Kidney capillary endothelial cell (primary cell): ENCODE measurements at regions not wholly inside any gene's neighbourhood (a gene's known extent, or its start where the extent isn't known, plus 50 kb on each side); places are given as distances from the start of the nearest gene placed in this dataset.

Experiments used
- DNase-seq: peaks from one replicate; pipeline ENCODE4 v3.0.0-alpha.2; 2018; ENCODE audit warnings: low spot score

DNA sequence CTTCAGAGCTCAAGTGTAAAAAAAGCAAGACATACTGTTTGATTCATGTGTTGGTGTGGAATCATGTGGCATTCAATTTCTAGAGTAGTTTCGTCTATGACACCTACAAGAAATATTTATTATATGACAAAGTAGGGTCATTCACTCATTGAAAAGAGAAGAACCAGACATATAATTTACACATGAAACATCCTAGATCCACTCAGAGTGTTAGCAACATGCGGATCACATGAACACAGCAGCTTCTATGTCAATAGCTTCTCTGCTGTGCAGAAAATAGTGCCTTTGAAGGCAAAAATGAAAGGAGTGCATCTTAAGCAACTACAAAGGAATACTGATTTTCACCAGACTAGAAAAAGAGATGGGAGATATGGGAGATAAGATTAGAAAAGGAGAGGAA, 569.8 kb downstream of the RPS29 start:
- no peak for DNase-seq

DNA sequence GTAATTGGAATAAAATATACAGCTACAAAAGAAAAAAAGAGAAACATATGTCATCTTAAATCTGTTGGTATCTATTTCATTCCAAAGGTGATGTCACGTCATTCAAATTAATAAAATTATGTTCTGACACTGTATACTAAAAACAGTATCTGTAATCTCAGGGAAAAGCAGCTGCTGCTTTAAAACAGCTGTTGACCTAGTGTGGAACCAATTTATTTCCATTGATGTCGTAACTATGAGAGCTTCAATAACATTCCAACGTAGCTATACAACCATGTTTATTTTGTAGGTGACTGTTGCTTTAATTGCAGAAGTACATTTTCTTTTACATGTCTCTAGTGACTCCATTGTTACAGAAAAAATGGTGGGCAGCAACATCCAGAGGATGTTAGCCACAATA, 571.7 kb downstream of the RPS29 start:
- DNase-seq, result no peak

DNA sequence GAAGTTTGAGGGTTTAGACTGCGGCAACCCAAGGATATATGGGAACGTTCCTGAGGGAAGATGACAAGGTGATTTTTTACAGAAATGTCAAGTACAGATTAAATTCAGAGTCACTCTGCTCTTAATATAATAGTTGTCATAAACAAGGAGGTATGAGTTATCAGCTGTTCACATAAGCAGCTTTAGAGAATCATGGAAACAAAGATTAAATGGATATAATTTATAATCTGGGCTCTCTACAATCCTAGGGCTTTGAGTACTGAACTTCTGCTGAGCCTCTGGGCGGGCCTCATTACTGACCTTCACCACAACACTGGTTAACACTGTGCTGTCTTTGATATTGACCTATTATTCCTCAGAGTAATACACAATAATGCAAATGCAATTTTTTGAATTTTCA, 577.8 kb downstream of the RPS29 start:
- DNase-seq, result no peak

DNA sequence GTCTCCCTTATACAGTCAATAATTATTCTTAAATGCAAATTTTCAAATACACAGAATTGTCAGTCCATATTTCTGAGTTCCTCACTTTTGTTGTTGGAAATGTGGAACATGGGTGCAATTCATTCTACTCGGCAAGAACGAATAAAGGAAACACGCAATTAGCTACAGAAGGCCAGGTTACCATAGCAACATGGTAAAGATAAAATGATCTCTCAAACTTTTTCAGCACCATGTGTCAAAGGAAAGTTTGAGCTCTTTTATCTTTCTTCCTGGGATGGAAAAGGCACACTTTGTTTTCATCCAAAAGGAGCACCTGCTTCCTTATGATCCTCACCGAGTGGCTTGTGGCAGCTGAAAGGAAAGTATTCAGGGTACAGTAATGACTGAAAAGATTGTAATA, 595.0 kb downstream of the RPS29 start:
- DNase-seq, result no peak

DNA sequence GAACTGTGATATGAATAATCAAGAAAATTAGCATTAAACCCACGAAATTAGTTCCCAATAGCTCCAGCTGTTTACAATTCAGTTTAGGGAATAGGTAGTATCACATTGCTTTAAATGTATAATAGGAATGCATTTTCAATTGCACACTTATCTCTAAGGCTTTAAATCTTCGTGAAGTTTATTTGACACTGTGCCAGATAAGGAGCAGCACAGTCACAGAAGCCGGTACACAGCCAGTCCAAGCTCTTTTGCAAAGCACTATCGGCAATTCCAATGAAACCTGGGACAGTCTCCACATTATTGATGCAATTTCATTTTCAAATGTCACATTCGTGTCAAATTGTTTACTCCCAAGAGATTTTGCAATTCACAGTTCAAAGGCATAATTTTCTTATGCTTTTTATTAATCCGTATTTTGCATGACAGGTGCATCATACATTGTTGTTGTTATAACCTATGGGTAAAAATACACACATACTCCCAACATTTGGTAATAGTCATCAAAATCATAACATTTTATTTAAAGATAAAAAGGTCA, 602.8 kb downstream of the RPS29 start:
- DNase-seq, result no peak

DNA sequence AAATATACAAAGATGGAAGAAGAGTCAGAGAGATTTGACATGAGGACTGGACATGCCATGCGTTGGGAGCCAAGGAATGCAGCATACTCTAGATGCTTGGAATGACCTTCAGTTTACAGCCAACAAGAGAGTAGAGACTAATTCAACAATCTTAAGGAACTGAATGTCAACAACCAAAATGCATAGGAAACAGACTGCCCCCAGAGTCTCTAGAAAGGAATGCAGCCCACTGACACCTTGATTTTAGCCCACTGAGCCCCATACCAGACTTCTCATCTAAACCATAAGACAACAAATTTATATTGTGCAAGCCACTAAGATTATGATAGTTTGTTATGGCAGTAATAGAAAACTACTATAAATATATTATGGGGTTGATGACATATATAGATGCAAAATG, 611.2 kb downstream of the RPS29 start:
- DNase-seq, result no peak

DNA sequence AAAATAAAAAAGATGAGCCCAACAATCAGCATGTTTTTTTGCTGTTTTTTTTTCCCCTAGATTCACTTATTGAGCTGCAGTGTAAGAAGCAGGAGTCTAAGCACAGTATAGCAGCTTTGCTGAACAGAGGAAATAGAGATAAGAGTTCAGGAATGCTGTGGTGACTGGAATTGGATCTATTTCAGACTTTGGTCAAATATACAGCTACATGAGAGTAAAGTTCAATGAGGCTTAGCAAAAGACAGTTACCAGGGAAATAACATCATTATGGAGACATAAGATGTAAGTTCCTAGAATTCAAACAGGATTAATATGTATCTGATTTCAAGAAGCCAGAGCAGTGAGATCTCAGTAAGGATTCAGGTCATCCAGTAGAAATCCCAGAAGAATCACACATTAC, 613.0 kb downstream of the RPS29 start:
- DNase-seq, result no peak

DNA sequence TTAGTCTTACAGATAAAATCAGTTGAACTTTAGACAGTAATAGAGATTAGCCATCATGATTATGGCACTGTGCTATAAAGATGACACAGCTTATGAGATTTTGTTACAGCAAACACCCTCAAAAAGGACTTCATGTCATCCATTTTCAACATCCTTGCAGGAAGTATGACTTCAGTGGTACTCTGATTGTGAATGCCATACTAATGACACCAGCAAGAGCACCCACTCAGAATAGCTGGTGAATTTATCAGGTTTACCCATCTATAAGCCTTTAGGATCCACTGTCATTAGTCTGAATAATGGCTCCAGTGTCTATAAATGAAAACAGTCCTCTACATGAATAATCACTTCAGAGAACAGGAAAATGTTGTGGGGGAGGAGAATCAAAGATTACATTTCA, 615.2 kb downstream of the RPS29 start:
- DNase-seq, result peak; percentile 4

DNA sequence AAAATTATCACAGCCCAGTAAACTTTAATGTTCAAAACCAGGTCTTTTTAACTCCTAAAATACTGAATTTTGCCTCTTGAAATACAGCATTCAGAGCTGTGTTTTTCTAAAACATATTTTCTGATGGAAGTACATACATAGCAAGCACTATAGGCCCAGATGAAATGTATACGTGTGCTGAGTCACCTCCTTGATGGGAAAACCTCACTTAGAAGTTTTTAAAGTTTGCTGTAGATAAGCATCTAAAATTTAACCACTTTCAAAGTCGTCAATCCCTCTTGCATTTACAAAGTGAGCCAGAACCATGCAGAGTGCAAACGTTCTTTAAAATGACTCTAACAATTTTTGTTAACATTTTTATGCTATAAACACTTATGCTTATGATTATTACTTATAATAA, 618.8 kb downstream of the RPS29 start:
- no peak for DNase-seq

DNA sequence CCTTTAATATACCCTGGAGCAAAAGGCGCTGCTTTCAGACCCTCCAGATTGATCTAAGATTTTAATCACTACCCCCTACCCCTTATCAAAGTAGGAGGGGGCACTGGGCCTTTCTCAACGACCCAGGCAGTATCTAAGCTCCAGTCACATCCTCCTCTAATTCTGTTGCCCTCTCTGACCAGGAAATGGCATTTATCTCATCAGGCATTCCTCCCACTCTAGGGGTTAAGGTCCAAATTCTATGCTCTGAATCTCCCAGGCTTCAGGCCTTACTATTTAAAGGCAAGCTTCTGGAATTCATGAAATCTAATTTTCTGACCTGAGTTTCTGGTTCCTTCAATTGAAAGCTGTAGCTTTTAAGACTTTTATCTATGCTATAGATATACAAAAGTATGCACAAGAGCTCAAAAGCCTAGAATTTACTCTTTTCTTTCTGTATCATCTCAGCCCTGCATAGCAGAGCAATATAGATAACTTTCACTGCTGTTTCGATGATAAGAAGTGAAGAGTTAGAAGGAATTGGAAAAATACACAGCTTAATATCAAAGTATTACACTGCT, 622.9 kb downstream of the RPS29 start:
- DNase-seq, result no peak

DNA sequence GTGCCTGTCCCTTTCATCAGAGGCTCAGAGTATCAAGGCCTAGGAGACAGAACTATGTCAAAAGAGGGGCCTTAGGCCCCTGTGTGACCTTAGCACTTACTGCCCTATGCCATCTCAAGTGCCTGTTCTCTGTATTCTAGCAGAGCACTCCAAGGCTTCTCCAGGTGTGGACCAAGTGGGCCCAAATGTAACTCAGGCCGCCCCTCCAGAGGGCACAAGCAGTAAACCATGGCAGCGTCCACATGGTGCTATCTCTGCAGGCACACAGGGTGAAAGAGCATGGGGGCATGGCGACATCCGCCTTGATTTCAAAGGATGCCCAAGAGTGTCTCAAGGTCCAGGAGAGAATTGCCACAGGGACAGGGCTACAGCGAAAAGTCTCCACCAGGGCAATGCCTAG, 628.7 kb downstream of the RPS29 start:
- DNase-seq, result no peak

DNA sequence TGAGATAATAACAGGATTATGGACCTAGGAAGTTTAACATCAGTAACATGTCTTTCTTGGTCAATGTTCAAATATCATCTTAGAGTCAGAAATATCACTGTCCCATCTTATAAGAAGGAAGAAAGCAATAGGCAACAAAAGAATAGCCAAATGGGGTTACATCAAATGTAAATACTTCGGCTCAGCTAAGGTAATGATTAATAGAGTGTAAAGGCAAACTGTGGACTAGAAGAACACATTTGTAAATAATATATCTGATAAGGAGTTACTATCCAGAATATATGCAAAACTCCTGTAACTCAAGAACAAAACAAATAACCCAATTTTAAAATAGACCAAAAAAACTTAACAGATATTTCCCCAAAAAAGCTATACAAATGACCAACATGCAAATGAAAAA, 630.3 kb downstream of the RPS29 start:
- DNase-seq, result no peak

DNA sequence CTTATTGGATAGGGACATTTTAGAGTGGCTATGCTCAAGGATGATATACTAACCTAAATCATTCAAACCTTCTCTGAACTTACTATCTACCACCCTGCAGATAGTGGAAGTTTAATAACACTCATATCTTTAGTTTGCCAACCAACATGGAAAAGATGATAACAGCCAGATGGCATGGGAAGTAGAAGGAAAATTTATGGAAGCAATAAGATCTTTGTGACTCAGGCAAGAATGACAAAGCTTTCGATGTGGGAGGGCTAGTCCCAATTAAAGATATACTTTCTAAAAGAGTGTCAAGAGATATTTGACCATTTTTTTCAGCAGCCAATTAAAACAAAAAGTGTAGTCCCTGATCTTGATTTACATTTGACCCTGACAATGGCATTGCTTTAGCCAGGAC, 631.7 kb downstream of the RPS29 start:
- DNase-seq, result no peak

DNA sequence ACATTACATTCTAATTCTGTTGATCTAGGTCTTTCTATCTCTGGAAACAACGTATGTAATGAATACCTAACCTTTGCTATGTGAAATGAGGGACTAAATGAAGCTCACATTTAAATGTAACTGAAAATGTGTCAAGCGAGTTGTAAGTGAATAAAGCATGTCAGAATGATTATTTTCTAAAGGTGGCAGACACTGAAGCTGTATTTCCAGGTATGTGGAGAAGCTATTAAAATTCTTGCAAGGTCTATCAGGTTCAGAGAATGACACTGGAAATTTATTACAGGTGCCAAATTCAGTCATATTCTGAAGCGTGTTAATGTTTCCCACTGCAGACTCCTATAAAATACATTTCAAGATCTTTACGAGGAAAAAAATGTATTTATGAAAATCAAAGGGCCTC, 641.4 kb downstream of the RPS29 start:
- no peak for DNase-seq

DNA sequence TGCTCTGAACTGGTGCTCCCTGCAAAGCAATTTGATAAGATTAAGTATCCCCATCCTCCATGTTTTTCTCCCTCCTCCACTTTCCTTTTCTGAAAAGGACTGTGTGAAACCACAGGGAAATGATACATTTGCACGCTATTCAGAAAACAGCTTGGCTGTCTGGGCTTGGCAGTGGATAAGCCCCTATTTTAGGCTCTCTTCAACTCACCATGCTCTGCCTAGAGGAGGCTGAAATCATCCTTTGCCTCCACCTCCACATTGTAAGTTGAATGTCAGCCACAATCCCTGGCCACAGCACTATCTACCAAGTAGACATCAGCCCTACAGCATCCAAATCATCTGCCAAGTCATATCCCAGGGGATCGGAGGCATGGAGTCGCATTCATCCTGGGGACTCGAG, 642.3 kb downstream of the RPS29 start:
- DNase-seq, result no peak

DNA sequence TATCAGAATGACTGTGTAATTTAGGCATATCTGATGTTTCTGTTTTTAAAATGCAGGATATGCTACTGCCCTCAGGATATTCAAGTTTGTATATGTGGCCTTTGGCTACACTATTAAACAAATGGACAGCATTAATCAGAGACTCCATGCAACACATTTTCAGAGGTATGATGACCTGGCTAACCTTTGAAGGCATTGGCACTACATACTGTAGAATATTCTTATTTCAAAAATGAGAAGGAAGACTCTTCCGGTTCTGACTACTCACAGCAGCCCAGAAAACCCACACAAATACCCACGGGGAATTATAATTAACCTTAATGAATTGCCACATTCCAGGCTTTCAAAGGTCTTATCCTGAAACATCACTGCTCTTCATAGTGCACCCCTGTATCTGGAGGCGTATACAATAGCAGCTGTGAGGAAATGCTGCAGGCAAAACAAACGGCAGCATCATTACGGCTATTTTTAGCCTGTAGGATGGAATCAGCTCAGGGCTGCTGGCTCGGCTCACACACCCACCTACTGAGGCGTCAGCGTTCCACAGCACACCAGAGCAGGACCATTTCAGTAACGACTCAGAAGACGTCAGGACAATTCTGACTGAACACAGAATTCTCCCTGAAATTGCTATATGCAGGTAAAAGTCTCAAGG, 648.5 kb downstream of the RPS29 start:
- DNase-seq, result peak; percentile 12

DNA sequence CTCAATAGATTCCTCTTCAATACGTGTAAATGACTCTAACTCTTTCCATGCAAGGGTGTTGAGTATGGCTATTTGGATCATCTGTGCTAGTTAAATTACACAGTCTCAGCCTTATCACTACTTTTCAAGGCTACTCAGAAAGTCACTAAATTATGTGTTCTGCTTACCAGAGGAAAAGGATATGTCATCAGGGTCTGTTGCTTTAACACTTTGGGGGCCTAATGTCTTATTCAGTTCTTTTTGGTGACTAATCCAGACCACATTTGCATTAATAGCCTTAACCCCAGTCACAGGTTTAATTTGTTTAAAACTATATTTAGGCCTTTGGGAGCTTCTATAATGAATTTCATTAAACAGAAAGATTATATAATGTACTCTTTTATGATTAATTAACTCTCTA, 649.3 kb downstream of the RPS29 start:
- no peak for DNase-seq

DNA sequence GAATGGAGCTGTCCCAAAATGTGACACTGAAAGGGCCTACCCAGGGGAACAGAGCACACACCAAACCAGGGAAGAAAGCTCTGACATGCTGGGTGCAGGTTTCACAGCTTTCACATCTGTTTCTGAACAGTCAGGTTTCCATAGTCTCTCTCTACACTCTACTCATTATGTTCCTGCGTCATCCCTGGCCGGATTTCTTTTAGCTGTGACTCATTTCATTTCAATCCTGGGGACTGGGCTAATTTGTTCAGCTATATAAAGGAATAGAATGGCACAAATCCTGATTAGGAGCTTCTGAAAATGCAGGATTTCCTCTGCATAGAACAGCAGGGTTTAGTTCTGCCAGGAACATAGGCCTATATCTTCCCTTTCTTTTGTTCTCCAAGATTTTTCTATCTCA, 649.8 kb downstream of the RPS29 start:
- DNase-seq, result peak; percentile 29

DNA sequence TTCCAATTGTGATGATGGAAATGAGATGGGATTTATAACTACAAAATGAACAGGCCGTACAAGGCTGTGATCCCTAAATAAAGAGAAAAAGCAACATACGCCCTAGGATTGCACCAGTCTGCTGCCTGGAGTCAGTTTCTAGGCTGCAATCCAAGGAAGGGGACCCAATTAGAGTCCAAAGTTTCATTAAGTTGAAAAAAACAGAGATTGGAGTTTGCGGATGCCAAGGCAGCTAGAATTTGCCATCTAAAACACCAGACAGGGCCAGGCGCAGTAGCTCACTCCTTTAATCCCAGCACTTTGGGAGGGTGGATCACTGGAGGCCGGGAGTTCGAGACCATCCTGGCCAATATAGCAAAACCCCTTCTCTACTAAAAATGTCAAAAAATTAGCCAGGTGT, 661.0 kb downstream of the RPS29 start:
- DNase-seq, result no peak

DNA sequence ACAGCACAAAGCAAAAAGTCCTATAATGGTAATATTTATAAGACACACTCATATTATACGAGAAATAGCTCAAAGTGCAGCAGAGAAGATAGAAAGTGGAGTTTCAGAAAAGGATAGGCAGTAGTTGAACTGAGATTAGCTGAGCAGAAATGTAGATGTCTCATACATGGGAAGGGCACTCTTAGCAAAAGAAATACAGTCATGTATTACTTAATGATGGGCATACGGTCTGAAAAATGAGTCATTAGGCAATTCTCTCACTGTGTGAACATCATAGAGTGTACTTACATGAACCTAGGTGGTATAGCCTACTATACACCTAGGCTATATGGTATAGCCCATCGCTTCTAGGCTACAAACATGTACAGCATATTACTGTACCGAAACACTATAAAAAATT, 671.3 kb downstream of the RPS29 start:
- no peak for DNase-seq

DNA sequence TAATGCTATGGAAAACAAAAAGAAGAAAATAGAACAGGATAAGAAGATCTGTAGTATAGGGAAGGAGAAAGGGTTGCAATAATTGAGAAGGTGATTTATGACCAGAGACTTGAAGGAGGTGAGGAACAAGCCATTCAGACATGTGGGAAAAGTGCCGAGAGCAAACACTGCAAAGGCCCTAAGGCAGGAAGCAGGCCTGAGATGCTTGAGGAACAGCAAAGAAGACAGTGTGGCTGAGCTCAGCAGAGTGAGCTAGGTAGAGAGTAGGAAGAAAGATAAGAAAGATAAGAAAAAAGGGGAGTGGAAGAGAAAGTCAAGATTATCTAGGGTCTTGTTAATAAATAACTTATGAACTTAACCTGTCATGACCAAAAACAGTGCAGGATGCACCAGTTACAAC, 671.8 kb downstream of the RPS29 start:
- no peak for DNase-seq

DNA sequence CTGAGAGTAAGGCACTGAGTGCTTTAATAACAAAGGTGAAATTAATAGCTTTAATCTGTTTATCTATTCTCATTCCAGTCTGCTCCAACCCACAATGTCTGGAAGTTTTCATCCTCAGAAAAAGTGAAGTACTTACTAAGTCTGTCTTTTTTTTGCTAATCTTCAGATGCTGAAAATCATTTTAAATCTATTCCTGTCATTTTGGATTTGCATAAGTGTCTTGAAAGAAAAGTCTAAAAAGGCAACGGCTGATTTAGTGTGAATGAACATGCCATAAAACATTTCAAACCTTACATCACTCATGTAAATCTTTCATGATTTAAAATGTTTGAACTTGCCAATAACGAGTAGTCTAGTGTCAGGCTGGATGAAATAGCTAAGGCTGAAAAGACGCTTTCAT, 685.6 kb downstream of the RPS29 start:
- DNase-seq, result no peak

DNA sequence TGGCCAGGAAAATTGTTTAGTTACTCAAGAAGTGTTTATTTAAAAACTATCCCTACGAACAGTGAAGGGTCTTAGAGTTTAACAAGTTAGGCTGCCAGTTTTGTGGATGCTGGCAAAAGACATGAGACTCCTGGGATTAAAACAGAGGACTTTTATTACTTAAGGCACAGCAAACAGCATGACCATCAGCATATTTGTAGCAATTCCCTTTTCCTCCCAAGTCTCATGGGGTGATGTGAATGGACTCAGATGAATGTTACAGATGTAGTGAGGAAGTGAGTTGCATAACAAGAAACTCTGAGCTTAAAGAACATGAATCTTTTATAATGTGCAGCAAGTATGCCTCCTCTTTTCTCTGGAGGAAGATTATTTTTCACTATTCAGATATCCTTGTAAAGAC, 695.8 kb downstream of the RPS29 start:
- DNase-seq, result no peak

DNA sequence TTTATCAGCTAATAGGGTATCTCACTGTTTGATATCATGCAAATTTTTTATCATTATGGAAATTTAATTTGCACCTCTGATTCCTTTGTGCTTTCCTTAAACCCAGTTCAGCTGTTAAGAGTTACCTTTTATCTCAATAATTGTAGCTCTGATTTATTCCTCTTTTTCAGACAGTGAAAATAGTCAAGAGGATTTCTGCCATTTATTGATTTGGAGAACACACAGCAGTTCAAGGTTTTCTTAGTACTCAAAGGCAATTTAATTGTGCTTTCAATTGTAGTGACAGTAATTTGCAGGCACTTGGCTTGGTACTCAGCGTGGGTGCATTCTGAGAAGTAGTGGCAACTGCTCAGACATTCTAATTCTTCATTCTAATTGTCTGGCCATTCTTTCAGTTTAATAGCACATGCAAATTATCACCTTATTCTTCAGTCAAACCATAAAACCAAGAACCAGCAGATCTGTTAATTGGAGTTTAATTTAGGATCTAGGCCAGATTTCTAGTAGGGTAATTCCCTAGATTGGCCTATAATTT, 709.3 kb downstream of the RPS29 start:
- DNase-seq, result no peak
